ENCODE measurements at regions not wholly inside any gene's neighbourhood (a gene's known extent, or its start where the extent isn't known, plus 50 kb on each side); places are given as distances from the start of the nearest gene placed in this dataset.

GRCh38 chr4:155616117-155616516 is 50.5 kb upstream of the GUCY1A1 start:
- intact Hi-C loops (cut with DNase I) = no loop called here
- DNase-seq (ENCODE audit: low spot score) = no peak

DNA sequence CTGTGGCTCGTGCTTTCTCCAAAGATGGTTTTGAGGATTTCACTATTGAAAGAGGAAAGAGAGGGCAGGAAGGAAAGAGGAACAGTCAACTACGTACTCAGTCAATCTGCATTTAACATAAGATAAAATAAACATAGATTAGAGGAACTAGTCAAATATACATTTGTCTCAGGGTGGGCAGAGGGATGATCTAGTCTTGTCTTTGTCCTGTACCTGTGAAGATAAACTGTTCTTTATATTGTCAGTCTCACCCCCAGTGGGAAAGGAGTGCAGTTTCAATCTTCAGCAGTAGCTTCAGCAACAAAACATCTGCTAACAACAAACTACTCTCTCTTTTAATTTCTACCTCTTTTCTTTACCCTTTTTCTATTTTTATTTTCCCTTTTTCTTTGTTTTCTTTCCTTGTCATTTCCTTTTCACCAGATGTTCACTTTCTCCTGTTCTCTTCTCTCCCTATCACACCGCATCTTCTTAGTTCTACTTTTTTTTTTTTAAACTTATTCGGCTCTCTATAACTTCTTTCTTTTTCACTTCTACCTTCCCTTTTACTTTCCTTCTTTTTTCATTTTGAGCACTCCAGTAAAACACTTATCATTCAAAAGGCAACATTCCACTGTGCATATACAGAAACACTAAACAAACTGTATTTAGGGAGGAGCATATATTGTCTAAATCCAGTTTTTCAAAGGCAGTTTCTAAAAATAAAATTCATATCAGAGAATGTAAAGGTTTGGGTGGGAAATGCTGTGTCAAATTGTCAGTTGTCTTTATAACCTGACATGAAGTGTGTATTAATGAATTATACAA is 51.4 kb upstream of the GUCY1A1 start:
- DNase-seq (ENCODE audit: low spot score) = no peak
- intact Hi-C loops (cut with DNase I) = no loop called here

- intact Hi-C loops (cut with DNase I) = no loop called here
- DNase-seq (ENCODE audit: low spot score) = no peak
Observed at GRCh38 chr4:155614111-155614762, 52.4 kb upstream of the GUCY1A1 start.

GRCh38 chr4:155612074-155612473 is 54.6 kb upstream of the GUCY1A1 start:
- intact Hi-C loops (cut with DNase I) = no loop called here

DNA sequence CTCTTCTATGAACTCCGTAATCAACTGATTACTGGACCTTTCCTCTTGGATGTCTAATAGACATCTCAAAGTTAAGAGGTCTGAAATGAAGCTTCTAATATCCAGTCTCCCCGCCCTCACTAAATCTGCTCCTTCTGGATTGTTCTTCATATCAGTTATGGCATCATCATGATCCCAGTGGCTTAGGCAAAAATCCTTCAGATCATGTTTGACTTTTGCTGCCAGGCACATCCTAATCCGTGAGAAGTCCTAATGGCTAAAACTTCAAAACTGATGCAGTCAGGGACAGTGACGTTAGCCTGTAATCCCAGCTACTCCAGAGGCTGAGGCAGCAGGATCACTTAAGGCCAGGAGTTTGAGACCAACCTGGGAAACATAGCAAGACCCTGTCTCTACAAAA is 55.1 kb upstream of the GUCY1A1 start:
- DNase-seq (ENCODE audit: low spot score) = no peak
- intact Hi-C loops (cut with DNase I) = no loop called here

More at GRCh38 chr4:155612074-155612473, 54.6 kb upstream of the GUCY1A1 start:
- no peak for DNase-seq (ENCODE audit: low spot score)

DNA sequence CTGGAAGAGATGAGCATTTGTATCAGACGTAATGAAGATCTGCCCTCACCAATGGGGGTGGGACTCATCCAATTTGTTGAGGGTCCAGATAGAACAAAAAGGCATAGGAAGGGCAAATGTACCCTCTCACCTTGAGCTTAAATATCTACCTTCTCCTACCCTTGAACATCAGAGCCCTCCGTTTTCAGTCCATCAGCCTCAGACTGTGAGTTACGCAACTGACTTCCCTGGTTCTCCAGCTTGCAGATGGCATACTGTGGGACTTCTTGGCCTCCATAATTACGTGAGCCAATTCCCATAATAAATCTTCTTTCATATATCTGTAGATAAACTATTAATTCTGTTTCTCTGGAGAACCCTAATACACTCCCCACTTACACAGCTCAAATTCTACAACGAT is 56.5 kb upstream of the GUCY1A1 start:
- intact Hi-C loops (cut with DNase I) = no loop called here

GRCh38 chr4:155609455-155610059 is 57.1 kb upstream of the GUCY1A1 start:
- intact Hi-C loops (cut with DNase I) = no loop called here

More for the DNA sequence above, 56.5 kb upstream of the GUCY1A1 start:
- no peak for DNase-seq (ENCODE audit: low spot score)

DNA sequence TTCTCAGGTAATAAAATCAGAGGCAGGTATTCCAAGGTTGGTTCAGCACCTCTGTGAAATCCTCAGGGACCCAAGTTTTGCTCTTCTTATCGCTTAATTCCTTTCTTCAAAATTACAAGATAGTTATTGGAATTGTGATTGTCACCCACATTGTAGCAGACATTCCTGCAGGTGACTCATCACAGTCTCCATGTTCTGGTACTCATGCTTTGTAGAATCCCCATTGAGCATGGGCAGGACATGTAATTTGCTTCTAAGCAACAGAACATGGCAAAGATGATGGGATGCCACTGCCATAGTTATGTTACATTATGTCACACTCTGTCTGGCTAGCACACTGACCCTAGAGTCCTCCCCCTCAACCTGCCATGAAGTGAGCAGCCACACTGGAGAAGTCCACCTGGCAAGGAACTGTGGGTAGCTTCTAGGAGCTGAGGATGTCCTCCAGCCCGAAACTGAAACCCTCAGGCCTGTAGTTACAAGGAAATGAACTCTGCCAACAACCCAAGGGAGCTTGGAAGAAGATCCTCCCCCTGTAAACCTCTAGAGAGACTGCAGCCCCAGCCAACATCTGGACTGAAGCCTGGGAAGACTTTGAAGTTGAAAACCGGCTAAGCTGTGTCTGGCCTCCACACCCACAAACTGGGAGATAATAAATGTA is 58.3 kb upstream of the GUCY1A1 start:
- no peak for DNase-seq (ENCODE audit: low spot score)

More at GRCh38 chr4:155609455-155610059, 57.1 kb upstream of the GUCY1A1 start:
- DNase-seq (ENCODE audit: low spot score) = no peak

DNA sequence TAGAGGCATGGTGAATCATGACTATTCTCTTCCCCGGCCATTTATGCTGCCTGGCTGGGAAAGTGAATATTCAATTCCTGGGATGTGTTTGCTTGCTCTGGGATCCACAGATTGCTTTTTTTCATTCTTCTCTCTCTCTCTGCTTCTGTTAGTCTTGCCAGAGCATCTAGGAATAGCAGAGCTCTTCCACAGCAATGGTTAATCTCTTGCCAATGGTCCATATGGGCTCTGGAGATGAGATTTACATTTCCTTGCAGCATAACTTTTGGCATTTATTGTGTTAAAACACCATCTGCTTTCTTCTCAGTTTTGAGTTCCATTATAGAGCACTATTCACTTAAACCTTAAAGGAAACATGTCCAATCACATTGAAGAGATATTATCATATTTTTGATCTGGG is 59.2 kb upstream of the GUCY1A1 start:
- intact Hi-C loops (cut with DNase I) = no loop called here
- no peak for DNase-seq (ENCODE audit: low spot score)

More for the DNA sequence above, 58.3 kb upstream of the GUCY1A1 start:
- intact Hi-C loops (cut with DNase I) = no loop called here

DNA sequence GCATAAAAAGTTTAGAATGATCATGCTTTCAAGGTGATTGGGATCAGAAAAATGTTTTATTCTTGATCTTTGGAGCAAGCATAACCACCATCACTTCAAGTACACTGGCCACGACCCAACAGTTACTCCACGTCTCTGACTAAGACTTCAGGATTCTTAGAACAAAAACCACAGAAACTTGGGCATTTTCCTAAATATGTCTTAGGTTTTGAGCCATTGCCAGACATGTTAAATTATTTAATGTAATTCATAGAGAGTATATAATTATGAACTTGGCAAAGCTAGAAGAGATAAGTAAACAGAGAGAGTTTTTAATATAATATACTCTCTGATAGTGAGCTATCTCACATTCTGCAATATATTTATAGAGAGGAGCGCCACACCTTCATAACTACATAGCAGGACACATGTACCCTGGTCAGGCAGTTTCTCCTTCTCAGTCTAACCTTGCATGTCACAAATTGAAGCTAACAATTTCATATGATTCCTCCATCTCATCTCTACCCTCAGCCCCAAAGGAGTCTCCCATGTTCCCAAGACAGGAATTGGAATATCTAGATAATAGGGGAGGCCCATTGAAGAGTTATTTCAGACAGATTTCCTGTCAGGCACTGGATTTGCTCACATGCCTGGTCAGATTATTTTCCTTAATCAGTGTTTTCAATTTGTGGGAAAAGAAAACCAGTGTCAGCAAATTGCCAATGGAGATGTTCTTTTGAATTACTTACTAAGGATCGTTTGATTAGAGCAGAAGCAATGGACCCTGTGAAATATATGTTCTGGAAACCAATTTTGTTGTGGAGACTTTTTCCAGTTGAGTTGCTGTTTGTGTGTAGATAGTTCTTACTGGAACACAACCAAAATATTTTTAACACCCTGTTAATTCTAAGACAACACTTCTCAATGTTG is 61.7 kb upstream of the GUCY1A1 start:
- intact Hi-C loops (cut with DNase I) = no loop called here
- no peak for DNase-seq (ENCODE audit: low spot score)

- no peak for DNase-seq (ENCODE audit: low spot score)
- intact Hi-C loops (cut with DNase I) = no loop called here
Observed at GRCh38 chr4:155603360-155603891, 63.2 kb upstream of the GUCY1A1 start.

DNA sequence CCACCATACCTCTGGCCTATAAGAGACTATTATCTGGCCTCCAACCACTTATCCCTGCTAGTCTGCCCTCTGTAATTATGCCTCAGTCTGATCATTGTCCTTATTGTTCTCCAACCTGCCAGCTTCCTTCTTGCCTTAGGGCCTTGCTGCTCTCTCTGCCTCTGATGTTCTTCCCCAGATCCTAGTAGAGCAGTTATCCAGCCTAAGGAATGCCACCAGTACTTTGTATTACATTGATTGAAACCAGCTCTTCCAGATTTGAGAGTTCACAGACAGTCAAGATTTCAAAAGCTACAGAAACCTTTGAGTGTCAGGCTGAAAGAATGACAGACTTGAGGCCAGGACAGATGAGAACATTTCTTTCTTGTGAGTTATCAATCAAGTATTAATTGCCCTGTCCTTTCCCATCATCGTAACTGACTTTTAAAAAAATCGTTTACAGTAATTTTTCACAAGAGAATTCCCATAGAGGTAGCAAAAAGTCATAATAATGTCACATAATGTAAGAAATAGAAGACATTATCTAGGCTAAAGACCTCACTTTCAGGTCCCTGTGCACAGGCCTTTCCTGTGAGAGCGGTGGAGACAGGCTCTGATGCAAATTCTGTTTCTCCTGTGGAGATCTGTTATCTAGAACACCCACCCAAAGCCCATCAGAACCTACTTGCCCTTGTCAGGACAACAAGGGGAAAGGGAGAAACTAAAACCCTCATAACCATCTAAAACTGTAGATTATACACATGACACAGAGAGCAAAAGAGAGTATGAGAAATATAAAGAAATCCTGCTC is 64.1 kb upstream of the GUCY1A1 start:
- intact Hi-C loops (cut with DNase I) = no loop called here
- DNase-seq (ENCODE audit: low spot score) = no peak

- intact Hi-C loops (cut with DNase I) = no loop called here
- no peak for DNase-seq (ENCODE audit: low spot score)
Observed at GRCh38 chr4:155600244-155600643, 66.4 kb upstream of the GUCY1A1 start.

GRCh38 chr4:155599596-155599995 is 67.1 kb upstream of the GUCY1A1 start:
- no peak for DNase-seq (ENCODE audit: low spot score)
- intact Hi-C loops (cut with DNase I) = no loop called here

DNA sequence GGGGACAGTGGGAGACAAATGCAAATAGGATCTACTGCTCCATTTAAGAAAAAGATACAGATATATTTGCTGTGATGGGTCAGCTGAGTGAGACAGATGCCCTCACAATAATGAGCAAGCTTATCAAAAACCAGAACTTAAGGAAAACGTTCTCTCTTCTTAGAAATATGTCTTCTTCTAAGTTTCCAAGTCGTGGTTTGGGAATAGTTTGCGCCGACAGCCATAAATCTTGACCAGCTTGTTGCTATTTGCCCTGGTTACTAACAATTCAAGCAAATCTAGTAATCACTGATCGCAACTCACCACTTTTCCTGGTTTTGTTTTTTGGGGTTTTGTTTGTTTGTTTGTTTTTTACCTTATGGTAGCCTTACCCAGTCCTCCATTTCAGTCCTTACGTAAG is 67.6 kb upstream of the GUCY1A1 start:
- DNase-seq (ENCODE audit: low spot score) = no peak
- intact Hi-C loops (cut with DNase I) = no loop called here

- intact Hi-C loops (cut with DNase I) = no loop called here
- DNase-seq (ENCODE audit: low spot score) = no peak
Observed at GRCh38 chr4:155597933-155598451, 68.7 kb upstream of the GUCY1A1 start.

GRCh38 chr4:155597281-155597680 is 69.4 kb upstream of the GUCY1A1 start:
- no peak for DNase-seq (ENCODE audit: low spot score)
- intact Hi-C loops (cut with DNase I) = no loop called here

DNA sequence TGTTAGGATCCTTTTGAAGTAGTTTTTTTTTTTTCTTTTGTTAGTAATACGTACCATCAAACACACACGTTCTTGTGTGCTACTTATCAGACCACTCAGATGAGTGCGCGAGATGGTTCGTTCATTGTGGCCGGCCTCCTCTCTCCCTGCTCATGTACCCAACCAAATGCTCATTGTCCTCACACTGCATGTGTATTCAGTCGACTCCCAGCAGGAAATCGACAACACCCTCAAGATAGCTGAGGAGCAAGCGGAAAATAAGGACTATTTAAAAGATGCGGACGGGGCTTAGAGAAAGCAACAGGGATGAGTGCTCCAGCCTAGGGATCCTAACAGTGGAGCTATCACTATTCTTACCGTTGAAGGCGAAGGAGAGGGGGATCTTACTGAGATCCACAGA is 72.9 kb upstream of the GUCY1A1 start:
- no peak for DNase-seq (ENCODE audit: low spot score)
- intact Hi-C loops (cut with DNase I) = no loop called here
